ENCODE measurements at regions not wholly inside any gene's neighbourhood (a gene's known extent, or its start where the extent isn't known, plus 50 kb on each side); places are given as distances from the start of the nearest gene placed in this dataset.

- ATAC-seq = no peak
- peaks cover 4% of the 10 kb centered on the region for H3K4me1 Mint-ChIP-seq
- no peak overlapping the region for H3K4me3 Mint-ChIP-seq
- no peaks in the 10 kb centered on the region for H3K27me3 Mint-ChIP-seq (ENCODE audit: low read depth)
- POLR2A ChIA-PET = no interaction called here
- H3K36me3 Mint-ChIP-seq = no peaks in the 10 kb centered on the region
- H3K9me3 Mint-ChIP-seq = no peaks in the 10 kb centered on the region
- DNase-seq (ENCODE audit: low spot score) = no peak
- CTCF ChIA-PET = no interaction called here
- H3K27ac Mint-ChIP-seq = no peak overlapping the region
- TF ChIP-seq, protein P1, sequence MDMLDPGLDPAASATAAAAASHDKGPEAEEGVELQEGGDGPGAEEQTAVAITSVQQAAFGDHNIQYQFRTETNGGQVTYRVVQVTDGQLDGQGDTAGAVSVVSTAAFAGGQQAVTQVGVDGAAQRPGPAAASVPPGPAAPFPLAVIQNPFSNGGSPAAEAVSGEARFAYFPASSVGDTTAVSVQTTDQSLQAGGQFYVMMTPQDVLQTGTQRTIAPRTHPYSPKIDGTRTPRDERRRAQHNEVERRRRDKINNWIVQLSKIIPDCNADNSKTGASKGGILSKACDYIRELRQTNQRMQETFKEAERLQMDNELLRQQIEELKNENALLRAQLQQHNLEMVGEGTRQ (CRISPR knock-in tag; IDR thresholded peaks at IDR 0.05) = no peak
- no peak for TF ChIP-seq TCF7 (CRISPR knock-in tag; IDR thresholded peaks at IDR 0.05; ENCODE audit: low read depth)
- TF ChIP-seq, protein P2, sequence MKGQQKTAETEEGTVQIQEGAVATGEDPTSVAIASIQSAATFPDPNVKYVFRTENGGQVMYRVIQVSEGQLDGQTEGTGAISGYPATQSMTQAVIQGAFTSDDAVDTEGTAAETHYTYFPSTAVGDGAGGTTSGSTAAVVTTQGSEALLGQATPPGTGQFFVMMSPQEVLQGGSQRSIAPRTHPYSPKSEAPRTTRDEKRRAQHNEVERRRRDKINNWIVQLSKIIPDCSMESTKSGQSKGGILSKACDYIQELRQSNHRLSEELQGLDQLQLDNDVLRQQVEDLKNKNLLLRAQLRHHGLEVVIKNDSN (CRISPR knock-in tag; IDR thresholded peaks at IDR 0.05) = no peak
- TF ChIP-seq, protein P3, sequence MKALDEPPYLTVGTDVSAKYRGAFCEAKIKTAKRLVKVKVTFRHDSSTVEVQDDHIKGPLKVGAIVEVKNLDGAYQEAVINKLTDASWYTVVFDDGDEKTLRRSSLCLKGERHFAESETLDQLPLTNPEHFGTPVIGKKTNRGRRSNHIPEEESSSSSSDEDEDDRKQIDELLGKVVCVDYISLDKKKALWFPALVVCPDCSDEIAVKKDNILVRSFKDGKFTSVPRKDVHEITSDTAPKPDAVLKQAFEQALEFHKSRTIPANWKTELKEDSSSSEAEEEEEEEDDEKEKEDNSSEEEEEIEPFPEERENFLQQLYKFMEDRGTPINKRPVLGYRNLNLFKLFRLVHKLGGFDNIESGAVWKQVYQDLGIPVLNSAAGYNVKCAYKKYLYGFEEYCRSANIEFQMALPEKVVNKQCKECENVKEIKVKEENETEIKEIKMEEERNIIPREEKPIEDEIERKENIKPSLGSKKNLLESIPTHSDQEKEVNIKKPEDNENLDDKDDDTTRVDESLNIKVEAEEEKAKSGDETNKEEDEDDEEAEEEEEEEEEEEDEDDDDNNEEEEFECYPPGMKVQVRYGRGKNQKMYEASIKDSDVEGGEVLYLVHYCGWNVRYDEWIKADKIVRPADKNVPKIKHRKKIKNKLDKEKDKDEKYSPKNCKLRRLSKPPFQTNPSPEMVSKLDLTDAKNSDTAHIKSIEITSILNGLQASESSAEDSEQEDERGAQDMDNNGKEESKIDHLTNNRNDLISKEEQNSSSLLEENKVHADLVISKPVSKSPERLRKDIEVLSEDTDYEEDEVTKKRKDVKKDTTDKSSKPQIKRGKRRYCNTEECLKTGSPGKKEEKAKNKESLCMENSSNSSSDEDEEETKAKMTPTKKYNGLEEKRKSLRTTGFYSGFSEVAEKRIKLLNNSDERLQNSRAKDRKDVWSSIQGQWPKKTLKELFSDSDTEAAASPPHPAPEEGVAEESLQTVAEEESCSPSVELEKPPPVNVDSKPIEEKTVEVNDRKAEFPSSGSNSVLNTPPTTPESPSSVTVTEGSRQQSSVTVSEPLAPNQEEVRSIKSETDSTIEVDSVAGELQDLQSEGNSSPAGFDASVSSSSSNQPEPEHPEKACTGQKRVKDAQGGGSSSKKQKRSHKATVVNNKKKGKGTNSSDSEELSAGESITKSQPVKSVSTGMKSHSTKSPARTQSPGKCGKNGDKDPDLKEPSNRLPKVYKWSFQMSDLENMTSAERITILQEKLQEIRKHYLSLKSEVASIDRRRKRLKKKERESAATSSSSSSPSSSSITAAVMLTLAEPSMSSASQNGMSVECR (CRISPR knock-in tag; IDR thresholded peaks at IDR 0.05; ENCODE audit: borderline replicate concordance) = no peak
- TF ChIP-seq, protein P4, sequence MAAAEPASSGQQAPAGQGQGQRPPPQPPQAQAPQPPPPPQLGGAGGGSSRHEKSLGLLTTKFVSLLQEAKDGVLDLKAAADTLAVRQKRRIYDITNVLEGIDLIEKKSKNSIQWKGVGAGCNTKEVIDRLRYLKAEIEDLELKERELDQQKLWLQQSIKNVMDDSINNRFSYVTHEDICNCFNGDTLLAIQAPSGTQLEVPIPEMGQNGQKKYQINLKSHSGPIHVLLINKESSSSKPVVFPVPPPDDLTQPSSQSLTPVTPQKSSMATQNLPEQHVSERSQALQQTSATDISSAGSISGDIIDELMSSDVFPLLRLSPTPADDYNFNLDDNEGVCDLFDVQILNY (CRISPR knock-in tag; IDR thresholded peaks at IDR 0.05) = no peak
- no peak for TF ChIP-seq SMAD3 (CRISPR knock-in tag; IDR thresholded peaks at IDR 0.05; ENCODE audit: borderline replicate concordance)
These were observed 316.5 kb downstream of the MTX2 start for GRCh38 chr2:176585791-176586190.

GRCh38 chr2:176589287-176589686 lies 320.0 kb downstream of the MTX2 start:
- Mint-ChIP-seq H3K4me3 (no peak overlapping the region), H3K27me3 (ENCODE audit: low read depth) (no peaks in the 10 kb centered on the region), H3K4me1 (no peaks in the 10 kb centered on the region), H3K36me3 (no peaks in the 10 kb centered on the region), H3K9me3 (no peaks in the 10 kb centered on the region), H3K27ac (no peak overlapping the region)
- DNase-seq (ENCODE audit: low spot score) (no peak), ATAC-seq (no peak)
- TF ChIP-seq, protein P5, sequence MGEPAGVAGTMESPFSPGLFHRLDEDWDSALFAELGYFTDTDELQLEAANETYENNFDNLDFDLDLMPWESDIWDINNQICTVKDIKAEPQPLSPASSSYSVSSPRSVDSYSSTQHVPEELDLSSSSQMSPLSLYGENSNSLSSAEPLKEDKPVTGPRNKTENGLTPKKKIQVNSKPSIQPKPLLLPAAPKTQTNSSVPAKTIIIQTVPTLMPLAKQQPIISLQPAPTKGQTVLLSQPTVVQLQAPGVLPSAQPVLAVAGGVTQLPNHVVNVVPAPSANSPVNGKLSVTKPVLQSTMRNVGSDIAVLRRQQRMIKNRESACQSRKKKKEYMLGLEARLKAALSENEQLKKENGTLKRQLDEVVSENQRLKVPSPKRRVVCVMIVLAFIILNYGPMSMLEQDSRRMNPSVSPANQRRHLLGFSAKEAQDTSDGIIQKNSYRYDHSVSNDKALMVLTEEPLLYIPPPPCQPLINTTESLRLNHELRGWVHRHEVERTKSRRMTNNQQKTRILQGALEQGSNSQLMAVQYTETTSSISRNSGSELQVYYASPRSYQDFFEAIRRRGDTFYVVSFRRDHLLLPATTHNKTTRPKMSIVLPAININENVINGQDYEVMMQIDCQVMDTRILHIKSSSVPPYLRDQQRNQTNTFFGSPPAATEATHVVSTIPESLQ (CRISPR knock-in tag; IDR thresholded peaks at IDR 0.05) = no peak
- TF ChIP-seq NFATC4 (CRISPR knock-in tag; IDR thresholded peaks at IDR 0.05) (no peak), ZNF219 (CRISPR knock-in tag; IDR thresholded peaks at IDR 0.05; ENCODE audit: borderline replicate concordance) (no peak)
- ChIA-PET CTCF (no interaction called here), POLR2A (no interaction called here)

GRCh38 chr2:176589825-176590440 lies 320.7 kb downstream of the MTX2 start:
- no peak for ATAC-seq
- H3K4me1 Mint-ChIP-seq = no peaks in the 10 kb centered on the region
- ChIA-PET CTCF (interaction anchor here (0.6 to 1.1 kb wide), 2 partner anchors 36 to 53 kb away, joined by 4 to 6 read pairs; no protein-coding TSS in a partner anchor), POLR2A (no interaction called here)
- H3K4me3 Mint-ChIP-seq = no peak overlapping the region
- no peaks in the 10 kb centered on the region for H3K9me3 Mint-ChIP-seq
- no peaks in the 10 kb centered on the region for H3K36me3 Mint-ChIP-seq
- H3K27me3 Mint-ChIP-seq (ENCODE audit: low read depth) = no peaks in the 10 kb centered on the region
- no peak for DNase-seq (ENCODE audit: low spot score)
- no peak overlapping the region for H3K27ac Mint-ChIP-seq
- TF ChIP-seq, protein P6, sequence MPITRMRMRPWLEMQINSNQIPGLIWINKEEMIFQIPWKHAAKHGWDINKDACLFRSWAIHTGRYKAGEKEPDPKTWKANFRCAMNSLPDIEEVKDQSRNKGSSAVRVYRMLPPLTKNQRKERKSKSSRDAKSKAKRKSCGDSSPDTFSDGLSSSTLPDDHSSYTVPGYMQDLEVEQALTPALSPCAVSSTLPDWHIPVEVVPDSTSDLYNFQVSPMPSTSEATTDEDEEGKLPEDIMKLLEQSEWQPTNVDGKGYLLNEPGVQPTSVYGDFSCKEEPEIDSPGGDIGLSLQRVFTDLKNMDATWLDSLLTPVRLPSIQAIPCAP (CRISPR knock-in tag; IDR thresholded peaks at IDR 0.05) = no peak
- TF ChIP-seq SMAD4 (CRISPR knock-in tag; IDR thresholded peaks at IDR 0.05) = no peak
- TF ChIP-seq ZNF263 (CRISPR knock-in tag; IDR thresholded peaks at IDR 0.05; ENCODE audit: low read depth) = no peak
- TF ChIP-seq ZBTB21 (CRISPR knock-in tag; IDR thresholded peaks at IDR 0.05; ENCODE audit: borderline replicate concordance) = no peak
- TF ChIP-seq, protein P5 (CRISPR knock-in tag; IDR thresholded peaks at IDR 0.05) = no peak
- TF ChIP-seq NFE2L1 (CRISPR knock-in tag; IDR thresholded peaks at IDR 0.05) = no peak
- TF ChIP-seq, protein P7, sequence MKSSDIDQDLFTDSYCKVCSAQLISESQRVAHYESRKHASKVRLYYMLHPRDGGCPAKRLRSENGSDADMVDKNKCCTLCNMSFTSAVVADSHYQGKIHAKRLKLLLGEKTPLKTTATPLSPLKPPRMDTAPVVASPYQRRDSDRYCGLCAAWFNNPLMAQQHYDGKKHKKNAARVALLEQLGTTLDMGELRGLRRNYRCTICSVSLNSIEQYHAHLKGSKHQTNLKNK (CRISPR knock-in tag; IDR thresholded peaks at IDR 0.05) = no peak
- no peak for TF ChIP-seq CBFB (CRISPR knock-in tag; IDR thresholded peaks at IDR 0.05; ENCODE audit: low read depth)
- TF ChIP-seq ATF1 (CRISPR knock-in tag; IDR thresholded peaks at IDR 0.05) = no peak

Measured in WTC11 (cell line).